HEK293T (cell line): ENCODE measurements at regions not wholly inside any gene's neighbourhood (a gene's known extent, or its start where the extent isn't known, plus 50 kb on each side); places are given as distances from the start of the nearest gene placed in this dataset.

Source experiments
- CTCF ChIA-PET: fragments of 350-600 bp; formaldehyde crosslinking; extraction: SDS; loops from one replicate; lab custom pipeline; 2021; ENCODE audit warnings: antibody characterized with exemption, inconsistent platforms; lab: Yijun Ruan, JAX
- POLR2A ChIA-PET: fragments of 350-600 bp; formaldehyde crosslinking; extraction: SDS; loops from one replicate; lab custom pipeline; 2020; ENCODE audit warnings: antibody characterized with exemption, inconsistent platforms; lab: Yijun Ruan, JAX
- DNase-seq: peaks from one replicate; pipeline ENCODE4 v3.0.0; 2012; ENCODE audit warnings: mixed read lengths; ENCODE audit errors: extremely low spot score
- ARNT ChIP-seq: fragments of 450-650 bp; IDR thresholded peaks from 2 replicates; pipeline ENCODE4 v1.6.1; 2017; ENCODE audit warnings: mild to moderate bottlenecking
- BHLHE40 ChIP-seq: fragments of 450-650 bp; IDR thresholded peaks from 2 replicates; pipeline ENCODE4 v1.6.1; 2016; ENCODE audit warnings: mild to moderate bottlenecking, moderate library complexity, borderline replicate concordance
- CTBP1 ChIP-seq: fragments of 450-650 bp; IDR thresholded peaks from 2 replicates; pipeline ENCODE4 v1.6.1; 2016; ENCODE audit warnings: borderline replicate concordance
- ELF4 ChIP-seq: fragments of 450-650 bp; IDR thresholded peaks from 2 replicates; pipeline ENCODE4 v1.6.1; 2017; ENCODE audit warnings: antibody characterized with exemption
- FOXA1 ChIP-seq: fragments of 450-650 bp; IDR thresholded peaks from 2 replicates; pipeline ENCODE4 v1.6.1; 2016; ENCODE audit warnings: mild to moderate bottlenecking
- FOXK2 ChIP-seq: fragments of 450-650 bp; IDR thresholded peaks from 2 replicates; pipeline ENCODE4 v1.6.1; 2016; ENCODE audit warnings: mild to moderate bottlenecking
- FOXM1 ChIP-seq: fragments of 450-650 bp; IDR thresholded peaks from 2 replicates; pipeline ENCODE4 v1.6.1; 2017; ENCODE audit warnings: mild to moderate bottlenecking, borderline replicate concordance
- HDGF ChIP-seq: fragments of 450-650 bp; IDR thresholded peaks from 2 replicates; pipeline ENCODE4 v1.6.1; 2017; ENCODE audit warnings: antibody characterized with exemption, borderline replicate concordance
- L3MBTL2 ChIP-seq: fragments of 450-650 bp; conservative IDR thresholded peaks from 2 replicates; pipeline ENCODE4 v1.6.1; 2016; ENCODE audit warnings: mild to moderate bottlenecking
- LEF1 ChIP-seq: fragments of 450-650 bp; IDR thresholded peaks from 2 replicates; pipeline ENCODE4 v1.6.1; 2017; ENCODE audit warnings: mild to moderate bottlenecking, borderline replicate concordance
- NFRKB ChIP-seq: fragments of 450-650 bp; IDR thresholded peaks from 2 replicates; pipeline ENCODE4 v1.6.1; 2016; ENCODE audit warnings: mild to moderate bottlenecking, moderate library complexity
- PKNOX1 ChIP-seq: fragments of 450-650 bp; IDR thresholded peaks from 2 replicates; pipeline ENCODE4 v1.6.1; 2016
- SP1 ChIP-seq: fragments of 450-650 bp; IDR thresholded peaks from 2 replicates; pipeline ENCODE4 v1.6.1; 2017
- SUZ12 ChIP-seq: fragments of 450-650 bp; IDR thresholded peaks from 2 replicates; pipeline ENCODE4 v1.6.1; 2016; ENCODE audit warnings: mild to moderate bottlenecking
- TARDBP ChIP-seq: fragments of 450-650 bp; IDR thresholded peaks from 2 replicates; pipeline ENCODE4 v1.6.1; 2016
- ZNF384 ChIP-seq: fragments of 450-650 bp; IDR thresholded peaks from 2 replicates; pipeline ENCODE4 v1.6.1; 2016

DNA sequence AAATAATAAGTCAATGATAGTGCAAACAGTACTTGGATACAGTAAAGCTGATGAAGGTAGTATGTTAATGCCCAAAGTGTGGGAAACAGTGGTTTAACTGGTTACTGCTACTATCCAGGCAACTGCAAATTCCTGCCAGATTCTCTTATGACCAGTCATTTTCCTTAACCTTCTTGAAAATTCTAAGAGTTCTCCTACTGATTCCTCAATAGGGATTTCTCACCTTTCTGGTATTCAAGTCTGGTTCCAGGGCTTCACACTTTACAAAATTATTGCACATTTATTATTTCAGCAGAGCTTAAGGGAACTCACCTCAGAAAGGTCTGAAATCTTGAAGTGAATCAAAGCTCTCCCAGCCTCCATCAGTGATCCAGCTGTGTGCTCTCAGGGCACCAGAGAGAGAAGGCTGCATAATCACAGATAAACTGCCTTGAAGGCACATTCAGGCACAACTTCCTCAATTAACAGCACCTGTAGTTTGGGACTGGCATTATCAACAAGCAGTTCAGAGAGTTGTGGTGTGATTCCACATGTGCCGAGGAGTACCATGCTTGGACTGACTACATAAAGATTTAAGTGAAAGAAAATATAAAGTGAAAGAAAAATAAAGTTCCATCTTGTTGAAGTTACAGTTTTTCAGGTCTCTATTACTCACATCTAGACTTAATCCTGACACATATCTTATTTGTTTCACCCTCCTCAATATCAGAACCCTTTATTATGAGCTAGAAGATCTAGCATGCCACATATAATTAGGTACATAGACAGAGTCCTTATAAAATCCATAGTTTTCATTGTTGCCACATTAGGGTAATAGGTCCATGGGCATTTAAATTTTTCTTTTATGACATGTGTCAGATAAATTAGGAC, 59.5 kb upstream of the TIPARP start:
- TF ChIP-seq LEF1 = no peak
- POLR2A ChIA-PET = no interaction called here
- no peak for DNase-seq
- CTCF ChIA-PET = no interaction called here

GRCh38 chr3:156612903-156613302, 58.0 kb upstream of the SSR3 start:
- TF ChIP-seq SUZ12 (no peak), ELF4 (no peak), TARDBP (no peak), FOXM1 (no peak), PKNOX1 (no peak), NFRKB (no peak), FOXA1 (no peak), SP1 (no peak), ZNF384 (no peak), BHLHE40 (no peak)
- no peak for DNase-seq
- CTCF ChIA-PET = no interaction called here
- POLR2A ChIA-PET = no interaction called here

DNA sequence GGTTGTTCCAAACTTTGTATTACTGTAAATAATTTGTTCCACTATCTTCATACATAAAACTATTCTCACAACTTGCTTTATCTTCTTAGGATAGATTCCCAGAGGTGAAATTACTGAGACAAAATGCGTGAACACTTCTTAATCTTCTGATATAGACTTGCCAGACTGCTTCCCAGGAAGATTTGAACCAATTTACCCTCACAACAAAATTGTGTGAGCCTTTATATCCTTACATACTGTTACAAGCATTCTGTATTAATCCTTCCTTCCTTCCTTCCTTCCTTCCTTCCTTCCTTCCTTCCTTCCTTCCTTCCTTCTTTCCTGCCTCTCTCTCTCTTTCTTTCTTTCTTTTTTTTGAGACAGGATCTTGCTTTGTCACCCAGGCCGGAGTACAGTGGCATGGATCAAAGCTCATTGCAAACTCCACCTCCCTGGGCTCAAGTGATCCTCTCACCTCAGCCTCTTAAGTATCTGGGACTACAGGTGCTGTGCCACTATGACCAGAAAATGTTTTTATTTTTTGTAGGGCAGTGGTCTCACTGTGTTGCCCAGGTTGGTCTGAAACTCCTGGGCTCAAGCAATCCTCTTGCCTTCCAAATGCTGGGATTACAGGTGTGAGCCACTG, 57.1 kb upstream of the SSR3 start:
- DNase-seq = no peak
- POLR2A ChIA-PET = no interaction called here
- TF ChIP-seq ZNF384 = no peak
- no peak for TF ChIP-seq ELF4
- no peak for TF ChIP-seq SP1
- TF ChIP-seq BHLHE40 = no peak
- no peak for TF ChIP-seq L3MBTL2
- no peak for TF ChIP-seq FOXM1
- TF ChIP-seq SUZ12 = no peak
- TF ChIP-seq ARNT = no peak
- no peak for TF ChIP-seq CTBP1
- no peak for TF ChIP-seq FOXA1
- TF ChIP-seq PKNOX1 = no peak
- TF ChIP-seq LEF1 = no peak
- no peak for TF ChIP-seq NFRKB
- TF ChIP-seq FOXK2 = no peak
- no peak for TF ChIP-seq TARDBP
- no peak for TF ChIP-seq HDGF
- CTCF ChIA-PET = no interaction called here

DNA sequence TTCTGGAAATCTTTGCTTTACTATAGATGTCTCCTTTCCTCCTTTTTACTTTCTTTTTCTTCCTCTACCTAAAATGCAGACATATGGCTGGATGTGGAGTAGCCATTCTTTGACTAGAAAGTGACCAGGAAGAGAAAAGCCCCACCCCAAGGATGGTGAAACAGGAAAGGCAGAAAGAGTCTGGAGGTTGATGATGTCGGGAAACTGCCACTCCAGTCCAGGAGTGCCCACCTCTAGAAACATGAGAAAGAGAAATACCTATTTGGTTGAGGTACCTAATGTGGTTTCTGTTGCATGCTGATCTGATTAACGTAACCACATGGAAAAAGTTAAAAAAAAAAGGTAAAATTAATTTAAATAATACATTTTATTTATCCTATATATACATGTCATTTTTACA, 55.2 kb upstream of the SSR3 start:
- DNase-seq = no peak
- ChIA-PET POLR2A (no interaction called here), CTCF (no interaction called here)
- no peak for TF ChIP-seq L3MBTL2
- TF ChIP-seq FOXK2 = no peak
- TF ChIP-seq ARNT = no peak
- TF ChIP-seq HDGF = no peak
- no peak for TF ChIP-seq FOXM1
- TF ChIP-seq NFRKB = no peak
- TF ChIP-seq ZNF384 = no peak
- no peak for TF ChIP-seq FOXA1
- TF ChIP-seq SP1 = no peak
- no peak for TF ChIP-seq SUZ12
- no peak for TF ChIP-seq TARDBP
- no peak for TF ChIP-seq PKNOX1
- TF ChIP-seq LEF1 = no peak
- TF ChIP-seq BHLHE40 = no peak
- TF ChIP-seq CTBP1 = no peak
- no peak for TF ChIP-seq ELF4

GRCh38 chr3:156609546-156609945, 54.6 kb upstream of the SSR3 start:
- ChIA-PET POLR2A (no interaction called here), CTCF (no interaction called here)
- TF ChIP-seq CTBP1 (no peak), ZNF384 (no peak), FOXM1 (no peak), LEF1 (no peak), NFRKB (no peak), TARDBP (no peak), FOXA1 (no peak), L3MBTL2 (no peak), ELF4 (no peak), HDGF (no peak), SUZ12 (no peak), SP1 (no peak), FOXK2 (no peak), PKNOX1 (no peak), ARNT (no peak), BHLHE40 (no peak)
- DNase-seq = no peak
